Vagina (tissue), 2 donors: ENCODE measurements at regions not wholly inside any gene's neighbourhood (a gene's known extent, or its start where the extent isn't known, plus 50 kb on each side); places are given as distances from the start of the nearest gene placed in this dataset.

Experiments used
- DNase-seq, 2 donors: peaks; one replicate each; pipeline ENCODE4 v3.0.0-alpha.2; 2017; ENCODE audit errors: extremely low spot score in 2 of 2
- H3K27ac ChIP-seq: fragments of 200-600 bp; sonication (generic); one replicate; pipeline ENCODE4 v1.5.1; 2019
- H3K27me3 ChIP-seq: fragments of 200-600 bp; sonication (generic); one replicate; pipeline ENCODE4 v1.5.1; 2019
- H3K36me3 ChIP-seq, 2 donors: fragments of 200-600 bp; sonication (generic); one replicate each; pipeline ENCODE4 v1.5.1; 2017 to 2019
- H3K4me1 ChIP-seq: fragments of 200-600 bp; sonication (generic); one replicate; pipeline ENCODE4 v1.5.1; 2019
- H3K4me3 ChIP-seq, 2 donors: fragments of 200-600 bp; sonication (generic); 1 replicate in 1 of 2; 2 replicates in 1 of 2; pipeline ENCODE4 v1.5.1; 2016 to 2019
- H3K9me3 ChIP-seq: fragments of 200-600 bp; sonication (generic); one replicate; pipeline ENCODE4 v1.5.1; 2019
- POLR2A ChIP-seq, 2 donors: fragments of 450-650 bp; IDR thresholded peaks; one replicate each; pipeline ENCODE4 v1.6.1; 2017; ENCODE audit warnings: antibody characterized with exemption in 2 of 2, mild to moderate bottlenecking in 2 of 2, moderate library complexity in 2 of 2
- POLR2AphosphoS5 ChIP-seq, 2 donors: sonication (generic); formaldehyde crosslinking; IDR thresholded peaks; one replicate each; pipeline ENCODE4 v1.9.0; 2017; ENCODE audit warnings: antibody characterized with exemption in 2 of 2, mild to moderate bottlenecking in 2 of 2, low read depth in 1 of 2; ENCODE audit not compliant: insufficient read depth in 1 of 2
- intact Hi-C: fragments of 100-400 bp; cut with DNase I; formaldehyde crosslinking; loops from one replicate; pipeline ENCODE4 v1.15.1; 2023
- TF ChIP-seq, protein P1 (sequence below), 3 experiments: fragments of 450-650 bp in 2 of 3; fragments of 200-600 bp in 1 of 3; sonication (generic) in 1 of 3; IDR thresholded peaks; one replicate each; pipeline ENCODE4 v1.5.1; 2017 to 2019; ENCODE audit warnings: antibody characterized with exemption in 3 of 3, mild to moderate bottlenecking in 2 of 3, moderate library complexity in 2 of 3

DNA sequence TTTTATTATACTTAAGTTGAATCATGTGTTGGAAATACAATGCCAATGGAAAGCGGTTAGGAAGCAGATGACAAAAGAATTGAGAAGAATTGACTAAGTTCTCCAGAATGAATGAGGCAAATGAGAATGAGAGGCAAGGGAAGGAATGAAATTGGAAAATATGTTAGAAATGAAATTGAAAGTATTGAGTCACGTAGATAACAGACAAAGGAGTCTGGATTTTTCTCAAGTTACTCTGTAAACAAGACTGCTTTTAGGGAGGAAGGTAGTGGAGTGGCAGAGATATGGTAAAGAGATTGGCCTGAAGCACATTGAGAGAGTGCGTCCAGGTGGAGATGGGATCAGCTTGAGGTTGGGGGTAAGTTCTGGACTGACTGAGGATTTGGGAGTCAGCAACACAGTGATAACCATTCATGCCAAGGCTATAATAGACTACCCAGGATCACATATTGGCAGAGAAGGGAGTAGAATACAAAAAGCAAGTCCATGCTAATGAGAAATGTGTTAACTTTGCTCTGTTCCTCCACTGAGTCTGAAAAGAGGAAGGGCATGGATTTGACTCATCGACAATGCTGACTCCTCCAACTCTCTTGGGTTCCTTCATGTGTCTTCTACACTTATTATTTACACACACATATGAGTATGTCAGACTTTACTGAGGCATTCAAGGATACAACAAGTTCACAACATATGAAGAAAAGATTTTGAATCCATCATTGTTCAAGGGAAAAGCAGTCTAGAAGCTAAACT is 814.2 kb upstream of the ZNF608 start:
- H3K4me3 ChIP-seq: no peak overlapping the region
- intact Hi-C loops: no loop called here
- no peak overlapping the region for H3K27ac ChIP-seq
- no peak for TF ChIP-seq POLR2AphosphoS5 (IDR thresholded peaks at IDR 0.05; ENCODE audit: insufficient read depth in 1 of 2, low read depth in 1 of 2)
- TF ChIP-seq, protein P1, sequence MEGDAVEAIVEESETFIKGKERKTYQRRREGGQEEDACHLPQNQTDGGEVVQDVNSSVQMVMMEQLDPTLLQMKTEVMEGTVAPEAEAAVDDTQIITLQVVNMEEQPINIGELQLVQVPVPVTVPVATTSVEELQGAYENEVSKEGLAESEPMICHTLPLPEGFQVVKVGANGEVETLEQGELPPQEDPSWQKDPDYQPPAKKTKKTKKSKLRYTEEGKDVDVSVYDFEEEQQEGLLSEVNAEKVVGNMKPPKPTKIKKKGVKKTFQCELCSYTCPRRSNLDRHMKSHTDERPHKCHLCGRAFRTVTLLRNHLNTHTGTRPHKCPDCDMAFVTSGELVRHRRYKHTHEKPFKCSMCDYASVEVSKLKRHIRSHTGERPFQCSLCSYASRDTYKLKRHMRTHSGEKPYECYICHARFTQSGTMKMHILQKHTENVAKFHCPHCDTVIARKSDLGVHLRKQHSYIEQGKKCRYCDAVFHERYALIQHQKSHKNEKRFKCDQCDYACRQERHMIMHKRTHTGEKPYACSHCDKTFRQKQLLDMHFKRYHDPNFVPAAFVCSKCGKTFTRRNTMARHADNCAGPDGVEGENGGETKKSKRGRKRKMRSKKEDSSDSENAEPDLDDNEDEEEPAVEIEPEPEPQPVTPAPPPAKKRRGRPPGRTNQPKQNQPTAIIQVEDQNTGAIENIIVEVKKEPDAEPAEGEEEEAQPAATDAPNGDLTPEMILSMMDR (IDR thresholded peaks at IDR 0.05): no peak
- TF ChIP-seq POLR2A (IDR thresholded peaks at IDR 0.05): no peak
- H3K27me3 ChIP-seq: no peaks in the 10 kb centered on the region
- H3K9me3 ChIP-seq: no peaks in the 10 kb centered on the region
- DNase-seq: no peak
- H3K4me1 ChIP-seq: no peaks in the 10 kb centered on the region
- no peaks in the 10 kb centered on the region for H3K36me3 ChIP-seq

DNA sequence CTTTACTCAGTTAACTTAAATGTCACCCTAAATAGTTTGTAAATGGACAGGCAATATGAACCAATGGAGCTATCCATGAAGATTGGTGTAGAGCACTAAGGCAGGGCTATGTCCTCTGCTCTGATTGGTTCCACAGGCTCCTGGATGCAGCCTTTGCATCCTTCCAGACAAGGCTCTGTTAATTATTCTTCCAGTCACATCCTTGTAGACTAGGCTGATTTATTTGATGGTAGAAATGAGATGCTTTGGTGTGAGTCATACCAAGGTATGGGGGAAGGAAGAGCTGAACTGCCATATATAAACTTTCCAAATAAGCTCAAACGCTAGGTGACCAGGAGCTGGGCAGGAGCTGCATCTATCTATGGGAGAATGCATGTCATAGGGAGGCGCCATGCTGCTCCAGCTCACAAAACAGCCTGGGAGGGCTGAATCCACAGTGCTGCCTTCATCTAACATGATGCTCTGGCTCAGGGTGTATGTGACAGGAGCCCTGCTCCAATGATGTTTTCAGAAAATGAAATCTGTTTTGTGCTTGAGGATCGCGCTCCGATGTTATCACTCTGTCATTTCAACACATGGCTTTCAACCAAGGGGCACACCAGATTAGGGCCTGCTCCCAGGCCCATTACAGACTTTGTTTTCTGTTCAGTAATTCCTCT is 818.0 kb upstream of the ZNF608 start:
- Histone ChIP-seq H3K4me1 (no peaks in the 10 kb centered on the region), H3K36me3 (no peaks in the 10 kb centered on the region), H3K4me3 (no peak overlapping the region), H3K9me3 (no peaks in the 10 kb centered on the region), H3K27ac (no peak overlapping the region), H3K27me3 (no peaks in the 10 kb centered on the region)
- TF ChIP-seq POLR2AphosphoS5 (IDR thresholded peaks at IDR 0.05; ENCODE audit: insufficient read depth in 1 of 2, low read depth in 1 of 2) (no peak), POLR2A (IDR thresholded peaks at IDR 0.05) (no peak)
- TF ChIP-seq, protein P1 (IDR thresholded peaks at IDR 0.05): no peak
- DNase-seq: no peak
- intact Hi-C loops: no loop called here

DNA sequence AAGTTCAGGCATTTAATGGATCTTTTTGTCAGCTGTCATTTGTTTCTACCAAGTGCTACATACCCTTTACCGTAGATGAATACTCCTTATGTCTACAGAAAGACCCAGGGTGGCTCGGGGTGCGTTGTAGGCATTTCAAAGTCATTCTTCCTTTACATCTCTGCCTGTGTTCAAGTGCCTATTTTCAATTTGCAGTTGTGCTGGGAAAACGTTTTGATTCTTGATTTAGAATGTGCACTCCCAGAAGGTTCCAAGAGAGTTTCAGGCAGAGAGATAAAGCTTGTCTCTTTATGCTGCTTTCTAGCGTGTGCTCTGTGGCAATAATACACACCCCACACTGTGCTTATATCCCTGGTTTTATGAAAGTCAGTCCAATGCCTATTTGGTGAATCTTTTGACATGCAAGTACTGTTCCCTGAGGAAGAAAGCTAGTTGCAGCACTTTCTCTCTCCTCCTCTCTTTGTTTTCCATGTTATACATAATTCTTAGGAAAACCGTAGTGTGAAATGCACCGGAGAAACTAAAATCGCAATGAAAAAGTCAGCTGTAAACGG is 828.1 kb upstream of the ZNF608 start:
- intact Hi-C loops: no loop called here
- Histone ChIP-seq H3K27me3 (no peaks in the 10 kb centered on the region), H3K36me3 (no peaks in the 10 kb centered on the region), H3K27ac (no peak overlapping the region), H3K4me1 (no peaks in the 10 kb centered on the region), H3K9me3 (no peaks in the 10 kb centered on the region), H3K4me3 (no peak overlapping the region)
- no peak for TF ChIP-seq POLR2AphosphoS5 (IDR thresholded peaks at IDR 0.05; ENCODE audit: insufficient read depth in 1 of 2, low read depth in 1 of 2)
- TF ChIP-seq POLR2A (IDR thresholded peaks at IDR 0.05): no peak
- TF ChIP-seq, protein P1 (IDR thresholded peaks at IDR 0.05): no peak
- no peak for DNase-seq

DNA sequence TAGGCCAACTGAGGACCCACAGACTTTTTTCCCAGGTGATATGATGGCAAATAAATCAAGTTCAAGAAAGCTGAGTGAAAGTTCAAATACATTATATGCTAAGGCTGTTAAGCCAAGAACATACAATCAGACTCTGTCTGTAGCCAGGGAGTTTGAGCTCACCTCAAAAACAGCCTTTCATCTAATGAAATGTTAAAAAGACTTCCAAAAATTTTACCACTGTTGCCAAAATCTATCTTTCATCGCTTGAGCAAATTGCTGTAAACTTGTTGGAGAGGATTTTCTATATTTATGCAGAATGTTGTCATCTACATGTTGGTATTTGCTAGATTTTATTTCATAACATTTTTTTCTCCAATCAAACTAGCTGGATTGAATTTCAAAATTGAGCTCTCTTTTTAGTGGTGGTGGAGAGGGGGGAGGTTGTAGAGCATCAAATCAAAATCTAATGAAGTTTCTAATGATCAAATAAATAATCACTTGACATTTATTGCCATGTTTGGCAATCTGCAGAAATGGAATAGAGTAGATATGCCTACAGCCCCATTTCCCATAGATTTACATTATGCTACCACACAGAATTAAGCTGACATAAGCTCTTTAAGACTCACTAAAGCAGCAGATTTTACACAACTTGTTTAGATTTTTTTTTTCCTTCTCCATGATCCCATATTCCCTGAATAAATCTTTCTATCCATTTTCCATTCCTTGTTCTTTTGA is 828.9 kb upstream of the ZNF608 start:
- DNase-seq: no peak
- Histone ChIP-seq H3K9me3 (no peaks in the 10 kb centered on the region), H3K4me1 (no peaks in the 10 kb centered on the region), H3K27ac (no peak overlapping the region), H3K36me3 (no peaks in the 10 kb centered on the region), H3K4me3 (no peak overlapping the region), H3K27me3 (no peaks in the 10 kb centered on the region)
- no peak for TF ChIP-seq POLR2AphosphoS5 (IDR thresholded peaks at IDR 0.05; ENCODE audit: insufficient read depth in 1 of 2, low read depth in 1 of 2)
- TF ChIP-seq, protein P1 (IDR thresholded peaks at IDR 0.05): no peak
- TF ChIP-seq POLR2A (IDR thresholded peaks at IDR 0.05): no peak
- intact Hi-C loops: no loop called here
